Mesenchymal stem cell (in vitro differentiated cells and primary cell): ENCODE measurements at regions not wholly inside any gene's neighbourhood (a gene's known extent, or its start where the extent isn't known, plus 50 kb on each side); places are given as distances from the start of the nearest gene placed in this dataset.
"Not testable (repeated sequence)": the region's sequence is repeated elsewhere in the genome, so short reads cannot be mapped to it uniquely, and the experiment has no call there.

Source experiments
- DNase-seq: peaks from one replicate; pipeline ENCODE4 v3.0.0-alpha.2; 2013
- H2AFZ ChIP-seq: one replicate; pipeline ENCODE4 v1.6.1; 2013; ENCODE audit warnings: low read depth, mild to moderate bottlenecking, control low read depth, inconsistent platforms, low read length, moderate library complexity
- H2AK5ac ChIP-seq: 2 replicates; pipeline ENCODE4 v1.6.1; 2013; ENCODE audit warnings: low read length, moderate library complexity, mild to moderate bottlenecking, inconsistent platforms; ENCODE audit not compliant: severe bottlenecking
- H2BK120ac ChIP-seq: one replicate; pipeline ENCODE4 v1.6.1; 2013; ENCODE audit warnings: low read depth, mild to moderate bottlenecking, inconsistent platforms, low read length, moderate library complexity
- H2BK12ac ChIP-seq, 2 experiments: one replicate each; pipeline ENCODE4 v1.6.1; 2013; ENCODE audit warnings: inconsistent platforms in 2 of 2, low read length in 2 of 2, mild to moderate bottlenecking in 2 of 2, moderate library complexity in 2 of 2, control low read depth in 1 of 2
- H2BK15ac ChIP-seq: one replicate; pipeline ENCODE4 v1.6.1; 2013; ENCODE audit warnings: mild to moderate bottlenecking, low read depth, inconsistent platforms; ENCODE audit not compliant: poor library complexity, severe bottlenecking
- H2BK5ac ChIP-seq: 2 replicates; pipeline ENCODE4 v1.6.1; 2013; ENCODE audit warnings: low read depth, mild to moderate bottlenecking, low read length, control low read depth, inconsistent platforms; ENCODE audit not compliant: poor library complexity, severe bottlenecking
- H3K14ac ChIP-seq, 2 experiments: one replicate each; pipeline ENCODE4 v1.6.1; 2013; ENCODE audit warnings: inconsistent platforms in 2 of 2, low read length in 2 of 2, control low read depth in 1 of 2, mild to moderate bottlenecking in 1 of 2, moderate library complexity in 1 of 2
- H3K18ac ChIP-seq, 2 experiments: one replicate each; pipeline ENCODE4 v1.6.1; 2013; ENCODE audit warnings: inconsistent platforms in 2 of 2, low read length in 2 of 2, control low read depth in 1 of 2, low read depth in 1 of 2, mild to moderate bottlenecking in 1 of 2
- H3K23ac ChIP-seq, 2 experiments: one replicate each; pipeline ENCODE4 v1.6.1; 2013; ENCODE audit warnings: inconsistent platforms in 2 of 2, low read length in 2 of 2, mild to moderate bottlenecking in 2 of 2, moderate library complexity in 2 of 2, control low read depth in 1 of 2
- H3K27ac ChIP-seq: 2 replicates; pipeline ENCODE4 v1.5.1; 2013; ENCODE audit warnings: mild to moderate bottlenecking, moderate library complexity, low read length, control low read depth, inconsistent platforms; ENCODE audit not compliant: poor library complexity, severe bottlenecking
- H3K27me3 ChIP-seq, 2 experiments: 2 replicates each; pipeline versions ENCODE4 v1.6.1 to v1.7.0; 2013; ENCODE audit warnings: low read length in 2 of 2, mild to moderate bottlenecking in 2 of 2, moderate library complexity in 2 of 2, control low read depth in 1 of 2, inconsistent platforms in 1 of 2; ENCODE audit not compliant: control insufficient read depth in 1 of 2, insufficient read depth in 1 of 2
- H3K36me3 ChIP-seq, 2 experiments: 2 replicates each; pipeline versions ENCODE4 v1.6.1 to v1.7.0; 2013; ENCODE audit warnings: low read length in 2 of 2, control low read depth in 1 of 2, inconsistent platforms in 1 of 2, low read depth in 1 of 2, mild to moderate bottlenecking in 1 of 2; ENCODE audit not compliant: insufficient read depth in 2 of 2, control insufficient read depth in 1 of 2
- H3K4ac ChIP-seq, 2 experiments: one replicate each; pipeline ENCODE4 v1.6.1; 2013; ENCODE audit warnings: inconsistent platforms in 2 of 2, low read length in 2 of 2, mild to moderate bottlenecking in 2 of 2, moderate library complexity in 2 of 2, control low read depth in 1 of 2, low read depth in 1 of 2
- H3K4me1 ChIP-seq: 2 replicates; pipeline ENCODE4 v1.6.1; 2013; ENCODE audit warnings: low read depth, low read length, control low read depth; ENCODE audit not compliant: control insufficient read depth, insufficient read depth
- H3K4me2 ChIP-seq: 2 replicates; pipeline ENCODE4 v1.6.1; 2013; ENCODE audit warnings: low read length, mild to moderate bottlenecking, inconsistent platforms; ENCODE audit not compliant: poor library complexity, severe bottlenecking
- H3K4me3 ChIP-seq, 2 experiments: 2 replicates each; pipeline versions ENCODE4 v1.5.1 to v1.7.0; 2013; ENCODE audit warnings: low read length in 2 of 2, mild to moderate bottlenecking in 2 of 2, control low read depth in 1 of 2, low read depth in 1 of 2; ENCODE audit not compliant: insufficient read depth in 1 of 2
- H3K79me1 ChIP-seq: replicated peaks from 2 replicates; pipeline ENCODE4 v1.6.1; 2013; ENCODE audit warnings: mild to moderate bottlenecking, control low read depth, low read length, inconsistent platforms; ENCODE audit not compliant: poor library complexity, severe bottlenecking
- H3K9ac ChIP-seq: 2 replicates; pipeline ENCODE4 v1.7.0; 2013; ENCODE audit warnings: mild to moderate bottlenecking, low read length, moderate library complexity
- H3K9me3 ChIP-seq: 2 replicates; pipeline ENCODE4 v1.7.0; 2013; ENCODE audit warnings: mild to moderate bottlenecking, low read length; ENCODE audit not compliant: control insufficient read depth
- H4K8ac ChIP-seq: one replicate; pipeline ENCODE4 v1.6.1; 2013; ENCODE audit warnings: inconsistent platforms, mild to moderate bottlenecking, low read length, moderate library complexity
- H4K91ac ChIP-seq: one replicate; pipeline ENCODE4 v1.6.1; 2013; ENCODE audit warnings: mild to moderate bottlenecking, low read length, inconsistent platforms
- WGBS: methylation state at CpG from one replicate; pipeline ENCODE4 v1.1.7; 2013; ENCODE audit warnings: mixed read lengths; 5-methylcytosine and 5-hydroxymethylcytosine counted together

DNA sequence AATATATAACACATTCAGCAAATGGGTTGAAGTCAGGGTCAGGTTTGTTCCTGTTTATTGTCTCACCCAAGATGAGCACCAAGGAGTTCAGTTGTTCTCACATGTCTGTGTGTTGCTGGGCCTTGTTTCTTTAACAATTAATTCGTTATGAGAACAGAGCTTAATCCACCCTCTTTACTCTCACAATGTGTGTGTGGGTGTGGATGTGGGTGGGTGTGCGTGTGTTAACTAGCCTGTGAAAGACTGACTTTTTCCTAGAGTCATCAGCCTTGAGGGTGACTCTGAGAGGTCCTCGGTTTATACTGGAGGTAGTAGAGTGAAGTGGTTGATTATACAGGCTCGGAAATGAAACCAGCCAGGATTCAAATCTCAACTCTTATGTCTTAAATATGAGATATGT lies 672.1 kb downstream of the MAFB start:
- no peak overlapping the region for H3K4me2 ChIP-seq

DNA sequence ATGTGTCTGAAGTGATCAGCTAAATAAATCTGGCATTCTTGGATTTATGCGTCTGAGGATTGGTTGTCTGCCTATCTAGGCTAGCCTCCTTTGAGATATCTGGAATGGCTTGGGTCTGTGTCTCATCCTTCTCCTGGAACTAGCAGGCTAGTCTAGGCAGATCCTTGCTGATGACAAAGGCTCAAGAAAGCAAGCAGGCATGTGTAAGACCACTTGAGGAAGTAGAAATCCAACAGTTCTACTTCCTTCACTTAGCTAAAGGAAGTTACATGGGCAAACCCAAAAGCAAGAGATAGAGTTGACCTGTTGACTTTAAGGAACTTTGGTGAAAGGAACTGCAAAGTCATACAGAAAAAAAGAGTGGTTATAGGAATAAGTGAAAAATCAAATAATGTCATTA lies 672.6 kb downstream of the MAFB start:
- Histone ChIP-seq H3K27me3 (no peaks in the 10 kb centered on the region), H3K18ac (no peak overlapping the region), H3K4me1 (no peaks in the 10 kb centered on the region), H3K79me1 (no peaks in the 10 kb centered on the region), H2BK15ac (no peak overlapping the region), H3K36me3 (no peaks in the 10 kb centered on the region), H3K14ac (no peak overlapping the region), H4K8ac (no peak overlapping the region), H3K9ac (no peak overlapping the region), H3K4me3 (no peak overlapping the region), H4K91ac (no peak overlapping the region), H3K23ac (no peak overlapping the region), H2BK12ac (no peak overlapping the region), H2BK120ac (no peak overlapping the region), H2AFZ (no peak overlapping the region), H2BK5ac (no peak overlapping the region), H3K4ac (no peak overlapping the region), H3K4me2 (no peak overlapping the region), H2AK5ac (no peak overlapping the region), H3K27ac (no peak overlapping the region), H3K9me3 (no peaks in the 10 kb centered on the region)
- 100% methylated on average over 1 of the region's 1 CpG for WGBS
- DNase-seq, result no peak

More for the DNA sequence above, 672.1 kb downstream of the MAFB start:
- no peak overlapping the region for H2BK15ac ChIP-seq
- no peaks in the 10 kb centered on the region for H3K4me1 ChIP-seq
- no peak overlapping the region for H2BK12ac ChIP-seq
- no peak overlapping the region for H3K23ac ChIP-seq
- no peak overlapping the region for H2BK120ac ChIP-seq
- 80% methylated on average over 1 of the region's 4 CpGs for WGBS
- no peaks in the 10 kb centered on the region for H3K9me3 ChIP-seq
- no peak overlapping the region for H3K14ac ChIP-seq
- H2AK5ac ChIP-seq, result no peak overlapping the region
- H4K91ac ChIP-seq, result no peak overlapping the region
- H3K9ac ChIP-seq, result no peak overlapping the region
- H3K27me3 ChIP-seq, result no peaks in the 10 kb centered on the region
- no peak overlapping the region for H3K27ac ChIP-seq
- DNase-seq, result no peak
- no peak overlapping the region for H3K4me3 ChIP-seq
- no peak overlapping the region for H3K4ac ChIP-seq
- H3K36me3 ChIP-seq, result no peaks in the 10 kb centered on the region
- no peaks in the 10 kb centered on the region for H3K79me1 ChIP-seq
- H4K8ac ChIP-seq, result no peak overlapping the region
- H3K18ac ChIP-seq, result no peak overlapping the region
- H2AFZ ChIP-seq, result no peak overlapping the region
- H2BK5ac ChIP-seq, result no peak overlapping the region

DNA sequence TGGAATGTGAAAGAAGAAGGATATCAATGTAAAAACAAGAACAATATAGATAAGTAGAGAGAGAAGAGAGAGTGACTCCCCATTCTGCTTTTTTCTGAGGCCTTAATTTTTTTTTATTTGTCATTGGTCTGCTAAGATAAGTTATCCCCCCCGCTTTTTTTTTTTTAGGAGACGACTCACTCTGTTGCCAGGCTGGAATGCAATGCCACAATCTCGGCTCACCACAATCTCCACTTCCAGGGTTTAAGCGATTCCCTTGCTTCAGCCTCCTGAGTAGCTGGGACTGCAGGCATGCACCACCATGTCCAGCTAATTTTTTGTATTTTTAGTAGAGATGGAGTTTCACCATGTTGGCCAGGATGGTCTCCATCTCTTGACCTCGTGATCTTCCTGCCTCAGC lies 677.0 kb downstream of the MAFB start:
- not testable (repeated sequence) for H3K27ac ChIP-seq, H3K23ac ChIP-seq, H4K91ac ChIP-seq, H3K4me2 ChIP-seq, H3K4me3 ChIP-seq, H3K36me3 ChIP-seq, H3K18ac ChIP-seq, H3K27me3 ChIP-seq, H3K4ac ChIP-seq, H3K9ac ChIP-seq, H2AK5ac ChIP-seq, DNase-seq, H2AFZ ChIP-seq, H3K79me1 ChIP-seq, H2BK12ac ChIP-seq, H3K14ac ChIP-seq, H2BK15ac ChIP-seq, H4K8ac ChIP-seq, H3K4me1 ChIP-seq, H2BK5ac ChIP-seq, H2BK120ac ChIP-seq
- no CpG with 5 or more reads among the region's 5 CpGs for WGBS
- H3K9me3 ChIP-seq, result peaks cover 11% of the 10 kb centered on the region

DNA sequence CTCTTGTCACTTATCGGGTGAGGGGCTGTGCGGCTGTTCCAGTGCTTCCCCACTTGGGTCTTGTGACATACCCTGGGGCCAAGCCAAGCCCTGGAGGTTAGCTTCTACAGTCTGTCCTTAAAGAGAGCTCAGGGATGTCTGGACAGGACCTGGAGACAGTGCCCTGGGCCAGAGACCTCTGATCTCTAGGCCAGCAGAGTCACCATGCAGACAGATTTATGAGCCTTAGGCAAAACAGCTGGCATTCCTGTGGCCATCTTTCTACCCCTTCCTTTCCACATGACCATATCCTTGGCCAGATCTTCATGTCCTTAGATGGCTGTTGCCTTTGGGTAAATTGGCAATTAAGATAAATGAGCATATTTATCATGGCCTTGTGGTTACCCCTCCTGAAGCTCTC lies 678.6 kb downstream of the MAFB start:
- H3K14ac ChIP-seq, result no peak overlapping the region
- WGBS, result 11% methylated on average over 2 of the region's 2 CpGs
- peak overlapping the region in 1 of 2 experiments; percentile 52 for H2BK12ac ChIP-seq

More for the DNA sequence above, 678.6 kb downstream of the MAFB start:
- Histone ChIP-seq H2BK120ac (no peak overlapping the region), H3K36me3 (no peaks in the 10 kb centered on the region), H3K27ac (no peak overlapping the region), H3K23ac (no peak overlapping the region), H2BK15ac (no peak overlapping the region), H4K91ac (no peak overlapping the region), H3K4me3 (no peak overlapping the region), H3K4me1 (no peaks in the 10 kb centered on the region), H3K18ac (peak overlapping the region in 1 of 2 experiments; percentile 21), H3K79me1 (no peaks in the 10 kb centered on the region), H2AFZ (no peak overlapping the region), H4K8ac (peak overlapping the region; percentile 60), H3K27me3 (no peaks in the 10 kb centered on the region), H3K9me3 (peaks cover 11% of the 10 kb centered on the region), H2AK5ac (no peak overlapping the region), H2BK5ac (no peak overlapping the region), H3K4me2 (no peak overlapping the region), H3K9ac (no peak overlapping the region), H3K4ac (no peak overlapping the region)
- DNase-seq, result peak; percentile 29
